Panc1 (cell line): ENCODE measurements at regions not wholly inside any gene's neighbourhood (a gene's known extent, or its start where the extent isn't known, plus 50 kb on each side); places are given as distances from the start of the nearest gene placed in this dataset.
A peak's percentile ranks its signal among the peaks of the same experiment; 100 is the strongest.

Source experiments
- ATAC-seq: fragments of 200-7000 bp; cut with Tn5 transposase; 2 replicates; pipeline ENCODE4 v1.9.1; 2020; ENCODE audit warnings: mild to moderate bottlenecking, moderate library complexity
- BruUV-seq: library from RNA; stranded (reverse); fragments of 400-500 nt; replicated peaks from 2 replicates; lab custom pipeline; 2021; lab: Mats Ljungman, UMichigan
- CTCF ChIA-PET: fragments of 300-600 bp; sonication (Branson Sonifier 250); formaldehyde crosslinking; loops from one replicate; lab custom pipeline; 2022; ENCODE audit warnings: antibody characterized with exemption; lab: Charles Lee
- POLR2A ChIA-PET: fragments of 300-600 bp; sonication (Branson Sonifier 250); formaldehyde crosslinking; loops from one replicate; lab custom pipeline; 2022; ENCODE audit warnings: antibody characterized with exemption; lab: Charles Lee
- DNase-seq: peaks from one replicate; pipeline ENCODE4 v3.0.0-alpha.2; 2010; ENCODE audit warnings: low read depth, low spot score
- H3K27ac ChIP-seq: 2 replicates; pipeline ENCODE4 v1.5.1; 2011; ENCODE audit warnings: mild to moderate bottlenecking, low read length, inconsistent platforms
- H3K27me3 ChIP-seq: fragments of 200-500 bp; sonication (Bioruptor generic); 2 replicates; pipeline ENCODE4 v1.6.0; 2014; ENCODE audit warnings: low read length, inconsistent platforms; ENCODE audit not compliant: control insufficient read depth, insufficient read depth
- H3K36me3 ChIP-seq: fragments of 200-500 bp; sonication (Bioruptor generic); 2 replicates; pipeline ENCODE4 v1.5.1; 2014; ENCODE audit warnings: inconsistent platforms, mild to moderate bottlenecking, low read length, moderate library complexity; ENCODE audit not compliant: control insufficient read depth, insufficient read depth
- H3K4me1 ChIP-seq: 2 replicates; pipeline ENCODE4 v1.5.1; 2011; ENCODE audit warnings: inconsistent platforms, mild to moderate bottlenecking, low read length, moderate library complexity; ENCODE audit not compliant: control insufficient read depth, insufficient read depth
- H3K4me3 ChIP-seq, 2 experiments: 2 replicates each; pipeline ENCODE4 v1.5.1; 2011 to 2012; ENCODE audit warnings: low read depth in 2 of 2, low read length in 2 of 2, mild to moderate bottlenecking in 2 of 2, inconsistent platforms in 1 of 2, moderate library complexity in 1 of 2
- H3K9me3 ChIP-seq: fragments of 200-500 bp; sonication (Bioruptor generic); 2 replicates; pipeline ENCODE4 v1.5.1; 2014; ENCODE audit warnings: low read depth, mild to moderate bottlenecking, inconsistent platforms, low read length, moderate library complexity; ENCODE audit not compliant: control insufficient read depth, insufficient read depth
- CTCF ChIP-seq: fragments of 450-650 bp; IDR thresholded peaks from 2 replicates; pipeline ENCODE4 v1.5.1; 2017; ENCODE audit warnings: mild to moderate bottlenecking
- POLR2AphosphoS5 ChIP-seq: IDR thresholded peaks from 2 replicates; pipeline ENCODE4 v1.6.1; 2012; ENCODE audit warnings: mild to moderate bottlenecking, low read depth, low read length, moderate library complexity
- REST ChIP-seq, 2 experiments: IDR thresholded peaks; 2 replicates each; pipeline ENCODE4 v1.6.1; 2011 to 2012; ENCODE audit warnings: low read depth in 2 of 2, control low read depth in 1 of 2, low read length in 1 of 2, mild to moderate bottlenecking in 1 of 2, moderate library complexity in 1 of 2; ENCODE audit not compliant: insufficient read depth in 1 of 2
- SIN3A ChIP-seq: IDR thresholded peaks from 2 replicates; pipeline ENCODE4 v1.6.1; 2012; ENCODE audit warnings: low read depth, mild to moderate bottlenecking, low read length, moderate library complexity, borderline replicate concordance; ENCODE audit not compliant: insufficient read depth
- TCF7L2 ChIP-seq: IDR thresholded peaks from 2 replicates; pipeline ENCODE4 v1.6.1; 2011; ENCODE audit warnings: mild to moderate bottlenecking, low read depth, low read length, inconsistent platforms
- in situ Hi-C: cut with HindIII; loops from 2 replicates; pipeline ENCODE4 v1.10.0; 2016; ENCODE audit warnings: low sequenced_read_pairs, low pct_unique_long_range_greater_than_20kb
- intact Hi-C: fragments of 100-400 bp; cut with micrococcal nuclease; formaldehyde crosslinking; loops from one replicate; pipeline ENCODE4 v1.10.0; 2022; ENCODE audit not compliant: unreplicated experiment

GRCh38 chr7:131234719-131235488 lies 92.8 kb upstream of the MKLN1 start:
- peak; percentile 43; the same call in 1 of the 2 replicates for ATAC-seq
- in situ Hi-C loops, result no loop called here
- POLR2A ChIA-PET, result no interaction called here
- intact Hi-C loops, result no loop called here
- no peaks in the 10 kb centered on the region for H3K36me3 ChIP-seq
- DNase-seq, result no peak
- no peaks in the 10 kb centered on the region for H3K27me3 ChIP-seq
- no peaks in the 10 kb centered on the region for H3K4me1 ChIP-seq
- CTCF ChIA-PET, result no interaction called here
- H3K27ac ChIP-seq, result no peak overlapping the region
- no peak for TF ChIP-seq TCF7L2
- no TSS peak for BruUV-seq
- no peaks in the 10 kb centered on the region for H3K9me3 ChIP-seq
- H3K4me3 ChIP-seq, result peak overlapping the region in 1 of 2 experiments; percentile 25; a peak in 3 of 4 replicates

DNA sequence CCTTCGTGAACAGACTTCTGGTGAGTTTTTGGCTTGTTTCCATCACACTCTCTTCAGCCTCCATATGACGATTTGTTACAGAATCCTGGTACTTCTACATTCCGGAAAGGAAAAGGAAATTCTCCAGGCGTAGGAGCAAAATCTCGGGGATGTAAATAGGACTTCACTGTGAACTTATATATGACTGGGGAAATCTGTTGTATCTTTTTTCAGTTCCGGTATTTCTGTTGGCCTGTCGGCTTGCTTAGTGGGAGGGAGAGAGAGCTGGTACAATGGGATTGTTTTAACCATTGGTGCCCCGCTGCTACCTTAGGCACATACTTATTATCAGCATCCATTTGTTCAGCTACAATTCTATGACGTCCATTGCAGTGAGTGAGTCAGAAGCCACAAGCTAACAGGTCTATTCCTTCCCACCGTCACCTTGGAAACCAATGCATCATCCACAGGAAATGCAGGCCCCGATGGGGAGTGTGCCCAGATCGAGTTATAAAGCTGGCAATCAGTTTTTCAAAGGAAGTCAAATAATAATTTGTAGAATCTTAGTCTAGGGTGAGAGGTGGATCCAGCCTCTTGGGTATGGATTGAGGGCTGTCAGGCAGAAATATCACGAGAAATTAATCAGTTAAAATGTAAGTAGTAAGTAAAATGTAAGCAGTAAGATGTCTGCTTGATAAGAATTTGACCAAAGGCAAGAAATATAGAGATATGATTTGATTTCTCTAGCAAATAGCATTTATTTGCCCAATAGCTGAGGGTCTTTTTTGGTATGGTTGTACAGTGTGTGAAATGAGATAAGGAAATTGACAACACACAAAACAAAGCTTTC lies 92.0 kb upstream of the MKLN1 start:
- POLR2A ChIA-PET, result no interaction called here
- in situ Hi-C loops, result no loop called here
- Histone ChIP-seq H3K4me3 (peak overlapping the region in 1 of 2 experiments; percentile 25; a peak in 3 of 4 replicates), H3K36me3 (no peaks in the 10 kb centered on the region), H3K9me3 (no peaks in the 10 kb centered on the region), H3K27ac (no peak overlapping the region), H3K27me3 (no peaks in the 10 kb centered on the region), H3K4me1 (no peaks in the 10 kb centered on the region)
- no peak for TF ChIP-seq CTCF
- TF ChIP-seq REST (IDR thresholded peaks at IDR 0.05; ENCODE audit: insufficient read depth in 1 of 2, low read depth in 2 of 2, low read length in 1 of 2), result no peak
- TF ChIP-seq POLR2AphosphoS5, result no peak
- TF ChIP-seq TCF7L2, result no peak
- TF ChIP-seq SIN3A, result no peak
- CTCF ChIA-PET, result no interaction called here
- ATAC-seq, result peak; percentile 86
- BruUV-seq, result no TSS peak
- intact Hi-C loops, result no loop called here
- peak; percentile 98 for DNase-seq

DNA sequence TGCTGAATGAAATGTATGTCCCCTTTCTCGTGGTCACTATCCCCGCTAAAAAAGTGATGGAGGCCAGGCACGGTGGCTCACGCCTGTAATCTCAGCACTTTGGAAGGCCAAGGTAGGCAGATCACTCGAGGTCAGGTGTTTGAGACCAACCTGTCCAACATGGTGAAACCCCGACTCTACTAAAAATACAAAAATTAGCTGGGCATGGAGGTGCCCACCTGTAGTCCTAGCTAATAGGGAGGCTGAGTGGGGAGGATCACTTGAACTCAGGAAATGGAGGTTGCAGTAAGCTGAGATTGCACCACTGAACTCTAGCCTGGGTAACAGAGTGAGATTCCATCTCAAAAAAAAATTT lies 91.4 kb upstream of the MKLN1 start:
- CTCF ChIA-PET, result no interaction called here
- Histone ChIP-seq H3K4me3 (no peak overlapping the region), H3K27me3 (no peaks in the 10 kb centered on the region), H3K27ac (no peak overlapping the region), H3K4me1 (no peaks in the 10 kb centered on the region), H3K9me3 (no peaks in the 10 kb centered on the region), H3K36me3 (no peaks in the 10 kb centered on the region)
- intact Hi-C loops (no loop called here), in situ Hi-C loops (no loop called here)
- TF ChIP-seq TCF7L2 (no peak), SIN3A (no peak), REST (IDR thresholded peaks at IDR 0.05; ENCODE audit: insufficient read depth in 1 of 2, low read depth in 2 of 2, low read length in 1 of 2) (no peak), POLR2AphosphoS5 (no peak)
- POLR2A ChIA-PET, result no interaction called here
- ATAC-seq (no peak), DNase-seq (no peak)
- no TSS peak for BruUV-seq
